Pancreas (tissue), 10 donors: ENCODE measurements at regions not wholly inside any gene's neighbourhood (a gene's known extent, or its start where the extent isn't known, plus 50 kb on each side); places are given as distances from the start of the nearest gene placed in this dataset.

Source experiments
- ATAC-seq, 4 donors: fragments of 200-7000 bp; cut with Tn5 transposase; one replicate each; pipeline versions ENCODE4 v1.8.0 to v1.9.1; 2020; ENCODE audit warnings: mild to moderate bottlenecking in 4 of 4, moderate library complexity in 4 of 4
- DNase-seq, 6 donors: peaks; one replicate each; pipeline ENCODE4 v3.0.0-alpha.2; 2020
- FAIRE-seq: peaks from 2 replicates; lab custom pipeline; 2012; peaks lifted over from hg19 to GRCh38; lab: Jason Lieb, UNC
- H3K27ac ChIP-seq, 4 donors: fragments of 200-600 bp; sonication (generic); 1 replicate in 3 of 4; 2 replicates in 1 of 4; pipeline versions ENCODE4 v1.5.0 to v1.8.0; 2020
- H3K27me3 ChIP-seq, 4 donors: fragments of 200-600 bp; one replicate each; pipeline ENCODE4 v1.8.0; 2021
- H3K36me3 ChIP-seq, 3 donors: fragments of 200-600 bp; sonication (generic) in 1 of 3; one replicate each; pipeline versions ENCODE4 v1.5.0 to v1.8.0; 2020 to 2021
- H3K4me1 ChIP-seq, 3 donors: fragments of 200-600 bp; one replicate each; pipeline ENCODE4 v1.8.0; 2021
- H3K4me3 ChIP-seq, 4 donors: fragments of 200-600 bp; sonication (generic) in 2 of 4; one replicate each; pipeline versions ENCODE4 v1.5.0 to v1.8.0; 2020 to 2021
- H3K9me3 ChIP-seq, 4 donors: fragments of 200-600 bp; one replicate each; pipeline ENCODE4 v1.8.0; 2021
- CTCF ChIP-seq, 4 donors: fragments of 200-600 bp; sonication (generic) in 3 of 4; IDR thresholded peaks; one replicate each; pipeline versions ENCODE4 v1.5.0 to v1.8.0; 2021; ENCODE audit warnings: antibody characterized with exemption in 4 of 4
- WGBS, 2 donors: extraction: QIAGEN DNeasy Blood & Tissue Kit; methylation state at CpG; one replicate each; pipeline ENCODE4 v1.1.7; 2013; 5-methylcytosine and 5-hydroxymethylcytosine counted together
- intact Hi-C, 3 donors: fragments of 100-400 bp; cut with DNase I; formaldehyde crosslinking; loops; one replicate each; pipeline versions ENCODE4 v1.11.1 to v1.14.2; 2022
- donor health status: healthy with polysubstance abuse.
- donor health status: DM: no; HTN: no; CAD: no; lungs with moderate emphysema.
- donor health status: DM: no; HTN: no; CAD: no.
- donor health status: control.
- donor health status: control.
- donor health status: Bipolar disorder and iron deficiency.
- donor health status: DM: yes; HTN: yes; CAD: no.
- donor health status: DM: no; HTN: no; CAD: no.
- donor health status: DM: no; HTN: no; CAD: no.
- donor health status: DM: yes; HTN: yes; CAD: no.

GRCh38 chr16:10232757-10233156 lies 50.5 kb upstream of the GRIN2A start:
- WGBS, 2 donors, result 84 to 90% methylated on average over 1 of the region's 1 CpG
- intact Hi-C loops, result no loop called here
- Histone ChIP-seq H3K36me3 (no peaks in the 10 kb centered on the region), H3K4me3 (no peak overlapping the region), H3K4me1 (no peaks in the 10 kb centered on the region), H3K27me3 (no peaks in the 10 kb centered on the region), H3K9me3 (no peaks in the 10 kb centered on the region), H3K27ac (no peak overlapping the region)
- no peak for DNase-seq
- ATAC-seq, result no peak
- FAIRE-seq, result no peak
- TF ChIP-seq CTCF (IDR thresholded peaks at IDR 0.05), result no peak

- H3K27me3 ChIP-seq, result no peaks in the 10 kb centered on the region
- H3K4me1 ChIP-seq, result no peaks in the 10 kb centered on the region
- no peak for TF ChIP-seq CTCF (IDR thresholded peaks at IDR 0.05)
- FAIRE-seq (no peak), ATAC-seq (no peak), DNase-seq (no peak)
- H3K4me3 ChIP-seq, result no peak overlapping the region
- WGBS, 2 donors, result 43 to 44% methylated on average over 8 of the region's 8 CpGs
- H3K27ac ChIP-seq, result no peak overlapping the region
- H3K9me3 ChIP-seq, result no peaks in the 10 kb centered on the region
- no peaks in the 10 kb centered on the region for H3K36me3 ChIP-seq
- intact Hi-C loops, result no loop called here
Measured at GRCh38 chr16:10239640-10240039, 57.4 kb upstream of the GRIN2A start.

- H3K27ac ChIP-seq, result no peak overlapping the region
- 70 to 74% methylated on average over 7 of the region's 7 CpGs for WGBS, 2 donors
- H3K9me3 ChIP-seq, result no peaks in the 10 kb centered on the region
- FAIRE-seq (no peak), ATAC-seq (no peak), DNase-seq (no peak)
- H3K27me3 ChIP-seq, result no peaks in the 10 kb centered on the region
- H3K4me3 ChIP-seq, result no peak overlapping the region
- TF ChIP-seq CTCF (IDR thresholded peaks at IDR 0.05), result no peak
- intact Hi-C loops, result no loop called here
- H3K36me3 ChIP-seq, result no peaks in the 10 kb centered on the region
- H3K4me1 ChIP-seq, result no peaks in the 10 kb centered on the region
Measured at GRCh38 chr16:10240854-10241613, 58.8 kb upstream of the GRIN2A start.

- no peak for TF ChIP-seq CTCF (IDR thresholded peaks at IDR 0.05)
- no peak for DNase-seq
- no peak overlapping the region for H3K27ac ChIP-seq
- H3K4me3 ChIP-seq, result no peak overlapping the region
- no peaks in the 10 kb centered on the region for H3K36me3 ChIP-seq
- ATAC-seq, result no peak
- intact Hi-C loops, result no loop called here
- no peaks in the 10 kb centered on the region for H3K4me1 ChIP-seq
- H3K27me3 ChIP-seq, result no peaks in the 10 kb centered on the region
- H3K9me3 ChIP-seq, result no peaks in the 10 kb centered on the region
- 48 to 55% methylated on average over 2 of the region's 2 CpGs for WGBS, 2 donors
- FAIRE-seq, result no peak
Measured at GRCh38 chr16:10242097-10242496, 59.9 kb upstream of the GRIN2A start.

GRCh38 chr16:10242916-10243315 lies 60.7 kb upstream of the GRIN2A start:
- TF ChIP-seq CTCF (IDR thresholded peaks at IDR 0.05), result no peak
- H3K9me3 ChIP-seq, result no peaks in the 10 kb centered on the region
- 79 to 86% methylated on average over 6 of the region's 6 CpGs for WGBS, 2 donors
- ATAC-seq (no peak), DNase-seq (no peak), FAIRE-seq (no peak)
- no peak overlapping the region for H3K4me3 ChIP-seq
- H3K4me1 ChIP-seq, result no peaks in the 10 kb centered on the region
- no peaks in the 10 kb centered on the region for H3K27me3 ChIP-seq
- intact Hi-C loops, result no loop called here
- H3K27ac ChIP-seq, result no peak overlapping the region
- no peaks in the 10 kb centered on the region for H3K36me3 ChIP-seq
